K562 (cell line): ENCODE measurements at regions not wholly inside any gene's neighbourhood (a gene's known extent, or its start where the extent isn't known, plus 50 kb on each side); places are given as distances from the start of the nearest gene placed in this dataset.
A peak's percentile ranks its signal among the peaks of the same experiment; 100 is the strongest.

Source experiments
- ATAC-seq: fragments of 200-7000 bp; cut with Tn5 transposase; 3 replicates; pipeline ENCODE4 v1.9.1; 2020; ENCODE audit warnings: moderate library complexity
- BruUV-seq: library from RNA; stranded (reverse); fragments of 400-500 nt; replicated peaks from 2 replicates; lab custom pipeline; 2021; lab: Mats Ljungman, UMichigan
- CTCF ChIA-PET: fragments of 300-600 bp; formaldehyde crosslinking; extraction: SDS; loops from one replicate; lab custom pipeline; 2021; ENCODE audit warnings: low intra/inter-chr PET ratio; lab: Yijun Ruan, JAX
- POLR2A ChIA-PET: fragments of 300-600, 350-650 bp; sonication (Branson Sonifier 250); formaldehyde crosslinking; extraction: SDS; loops from one replicate; lab custom pipeline; 2021; ENCODE audit warnings: antibody characterized with exemption, inconsistent platforms; lab: Yijun Ruan, JAX
- DNase-seq, 4 experiments: peaks; one replicate each; pipeline versions ENCODE4 v3.0.0 to v3.0.0-alpha.2; 2011 to 2018; ENCODE audit warnings: low spot score in 3 of 4, mixed read lengths in 3 of 4; ENCODE audit errors: extremely low read depth in 1 of 4
- FAIRE-seq: peaks from 2 replicates; lab custom pipeline; 2011; peaks lifted over from hg19 to GRCh38; lab: Jason Lieb, UNC
- H2AFZ ChIP-seq: 2 replicates; pipeline ENCODE4 v1.6.0; 2011; ENCODE audit warnings: low read depth, low read length, control low read depth, inconsistent platforms
- H3K27ac ChIP-seq: fragments of 200-600 bp; 3 replicates; pipeline ENCODE4 v1.8.0; 2011; ENCODE audit warnings: low read depth, mild to moderate bottlenecking, control low read depth, inconsistent platforms, low read length, moderate library complexity, mixed read lengths; ENCODE audit errors: extremely low read depth
- H3K27me3 ChIP-seq, 2 experiments: fragments of 300-600 bp in 1 of 2; 2 replicates in 1 of 2; 3 replicates in 1 of 2; pipeline versions ENCODE4 v1.6.0 to v1.8.0; 2011; ENCODE audit warnings: inconsistent platforms in 2 of 2, low read length in 2 of 2, mild to moderate bottlenecking in 1 of 2, mixed read lengths in 1 of 2, moderate library complexity in 1 of 2; ENCODE audit not compliant: control insufficient read depth in 2 of 2, insufficient read depth in 2 of 2
- H3K36me3 ChIP-seq: fragments of 300-600 bp; 3 replicates; pipeline ENCODE4 v1.8.0; 2011; ENCODE audit warnings: mild to moderate bottlenecking, low read length, inconsistent platforms; ENCODE audit not compliant: control insufficient read depth, insufficient read depth
- H3K4me1 ChIP-seq, 2 experiments: fragments of 200-600 bp in 1 of 2; replicated peaks in 1 of 2; 2 replicates in 1 of 2; 3 replicates in 1 of 2; pipeline versions ENCODE4 v1.5.1 to v1.8.0; 2011; ENCODE audit warnings: inconsistent platforms in 2 of 2, low read length in 2 of 2, mild to moderate bottlenecking in 1 of 2, mixed read lengths in 1 of 2, moderate library complexity in 1 of 2; ENCODE audit not compliant: control insufficient read depth in 2 of 2, insufficient read depth in 2 of 2
- H3K4me2 ChIP-seq: 2 replicates; pipeline ENCODE4 v1.6.1; 2011; ENCODE audit warnings: low read length, control low read depth, inconsistent platforms, mixed read lengths; ENCODE audit not compliant: insufficient read depth
- H3K4me3 ChIP-seq: fragments of 200-600 bp; sonication (generic), shearing (Covaris generic); 2 replicates; pipeline ENCODE4 v1.5.1; 2016; ENCODE audit warnings: control low read depth, inconsistent platforms
- H3K79me2 ChIP-seq: fragments of 200-600 bp; 3 replicates; pipeline ENCODE4 v1.8.0; 2011; ENCODE audit warnings: low read length, inconsistent platforms; ENCODE audit not compliant: control insufficient read depth, insufficient read depth
- H3K9ac ChIP-seq, 2 experiments: 2 replicates each; pipeline versions ENCODE4 v1.6.0 to v1.6.1; 2011; ENCODE audit warnings: low read depth in 2 of 2, low read length in 2 of 2, control low read depth in 1 of 2, inconsistent platforms in 1 of 2, mild to moderate bottlenecking in 1 of 2, mixed read lengths in 1 of 2; ENCODE audit not compliant: insufficient read depth in 1 of 2
- H3K9me1 ChIP-seq: one replicate; pipeline ENCODE4 v1.6.0; 2011; ENCODE audit warnings: inconsistent platforms, mild to moderate bottlenecking, low read length, moderate library complexity; ENCODE audit not compliant: control insufficient read depth, insufficient read depth
- H3K9me3 ChIP-seq: replicated peaks from 2 replicates; pipeline ENCODE4 v1.5.1; 2011; ENCODE audit warnings: low read depth, low read length, inconsistent platforms; ENCODE audit not compliant: control insufficient read depth, insufficient read depth
- H4K20me1 ChIP-seq: replicated peaks from 2 replicates; pipeline ENCODE4 v1.6.1; 2011; ENCODE audit warnings: low read length, inconsistent platforms, mixed read lengths; ENCODE audit not compliant: control insufficient read depth, insufficient read depth
- ZKSCAN1 ChIP-seq: fragments of 150-350 bp; IDR thresholded peaks from 2 replicates; pipeline ENCODE4 v1.6.1; 2016; ENCODE audit warnings: low read depth, low read length
- ZNF609 ChIP-seq: sonication (generic); formaldehyde crosslinking; IDR thresholded peaks from 2 replicates; pipeline ENCODE4 v1.8.1; 2023; ENCODE audit warnings: missing genetic modification reagents, mild to moderate bottlenecking, borderline replicate concordance
- WGBS: fragments of 100-300 bp; shearing (Covaris generic); methylation state at CpG from one replicate; pipeline ENCODE4 v1.1.6; 2016; ENCODE audit warnings: low coverage, mixed read lengths; ENCODE audit not compliant: insufficient coverage; ENCODE audit errors: missing lambda C conversion rate; 5-methylcytosine and 5-hydroxymethylcytosine counted together
- in situ Hi-C: fragments of 300-500 bp; cut with MboI; formaldehyde crosslinking; loops from 4 replicates; pipeline ENCODE4 v1.15.0; 2018; ENCODE audit warnings: inconsistent platforms, mixed read lengths
- intact Hi-C: fragments of 100-400 bp; cut with micrococcal nuclease; formaldehyde crosslinking; loops from 2 replicates; pipeline ENCODE4 v1.14.2; 2022

GRCh38 chr17:49904893-49905292, 57.0 kb upstream of the TAC4 start:
- in situ Hi-C loops = no loop called here
- FAIRE-seq (no peak), DNase-seq (no peak), ATAC-seq (no peak)
- H3K27me3 ChIP-seq = peaks cover 39 to 80% of the 10 kb centered on the region in 2 experiments; a peak in 4 of 5 replicates
- TF ChIP-seq ZKSCAN1 = peak; percentile 97
- TF ChIP-seq ZNF609 (CRISPR knock-in tag) = no peak
- H3K36me3 ChIP-seq = no peaks in the 10 kb centered on the region
- WGBS = under 1% methylated on average over 9 of the region's 9 CpGs
- 0 out of 2 replicates have a peak, but pooled peaks cover 11% of the 10 kb centered on the region for H4K20me1 ChIP-seq
- H3K27ac ChIP-seq = no peak overlapping the region
- 0 out of 2 replicates have a peak, but pooled peaks cover under 1% of the 10 kb centered on the region for H3K9me3 ChIP-seq
- H3K9ac ChIP-seq = no peak overlapping the region
- intact Hi-C loops = no loop called here
- H3K4me2 ChIP-seq = no peak overlapping the region
- POLR2A ChIA-PET = no interaction called here
- BruUV-seq = no TSS peak
- CTCF ChIA-PET = no interaction called here
- no peaks in the 10 kb centered on the region for H3K9me1 ChIP-seq
- H2AFZ ChIP-seq = no peak overlapping the region
- H3K79me2 ChIP-seq = no peaks in the 10 kb centered on the region
- no peak overlapping the region for H3K4me3 ChIP-seq
- H3K4me1 ChIP-seq = peaks cover 0 to 8% of the 10 kb centered on the region in 2 experiments; a peak in 2 of 5 replicates
